Vagina (tissue), 2 donors: ENCODE measurements at regions not wholly inside any gene's neighbourhood (a gene's known extent, or its start where the extent isn't known, plus 50 kb on each side); places are given as distances from the start of the nearest gene placed in this dataset.

Experiments
- DNase-seq, 2 donors: peaks; one replicate each; pipeline ENCODE4 v3.0.0-alpha.2; 2017; ENCODE audit errors: extremely low spot score in 2 of 2
- H3K27ac ChIP-seq: fragments of 200-600 bp; sonication (generic); one replicate; pipeline ENCODE4 v1.5.1; 2019
- H3K27me3 ChIP-seq: fragments of 200-600 bp; sonication (generic); one replicate; pipeline ENCODE4 v1.5.1; 2019
- H3K36me3 ChIP-seq, 2 donors: fragments of 200-600 bp; sonication (generic); one replicate each; pipeline ENCODE4 v1.5.1; 2017 to 2019
- H3K4me1 ChIP-seq: fragments of 200-600 bp; sonication (generic); one replicate; pipeline ENCODE4 v1.5.1; 2019
- H3K4me3 ChIP-seq, 2 donors: fragments of 200-600 bp; sonication (generic); 1 replicate in 1 of 2; 2 replicates in 1 of 2; pipeline ENCODE4 v1.5.1; 2016 to 2019
- H3K9me3 ChIP-seq: fragments of 200-600 bp; sonication (generic); one replicate; pipeline ENCODE4 v1.5.1; 2019
- CTCF ChIP-seq, 3 experiments: fragments of 450-650 bp in 2 of 3; fragments of 200-600 bp in 1 of 3; sonication (generic) in 1 of 3; IDR thresholded peaks; one replicate each; pipeline ENCODE4 v1.5.1; 2017 to 2019; ENCODE audit warnings: antibody characterized with exemption in 3 of 3, mild to moderate bottlenecking in 2 of 3, moderate library complexity in 2 of 3
- POLR2A ChIP-seq, 2 donors: fragments of 450-650 bp; IDR thresholded peaks; one replicate each; pipeline ENCODE4 v1.6.1; 2017; ENCODE audit warnings: antibody characterized with exemption in 2 of 2, mild to moderate bottlenecking in 2 of 2, moderate library complexity in 2 of 2
- POLR2AphosphoS5 ChIP-seq, 2 donors: sonication (generic); formaldehyde crosslinking; IDR thresholded peaks; one replicate each; pipeline ENCODE4 v1.9.0; 2017; ENCODE audit warnings: antibody characterized with exemption in 2 of 2, mild to moderate bottlenecking in 2 of 2, low read depth in 1 of 2; ENCODE audit not compliant: insufficient read depth in 1 of 2
- intact Hi-C: fragments of 100-400 bp; cut with DNase I; formaldehyde crosslinking; loops from one replicate; pipeline ENCODE4 v1.15.1; 2023

DNA sequence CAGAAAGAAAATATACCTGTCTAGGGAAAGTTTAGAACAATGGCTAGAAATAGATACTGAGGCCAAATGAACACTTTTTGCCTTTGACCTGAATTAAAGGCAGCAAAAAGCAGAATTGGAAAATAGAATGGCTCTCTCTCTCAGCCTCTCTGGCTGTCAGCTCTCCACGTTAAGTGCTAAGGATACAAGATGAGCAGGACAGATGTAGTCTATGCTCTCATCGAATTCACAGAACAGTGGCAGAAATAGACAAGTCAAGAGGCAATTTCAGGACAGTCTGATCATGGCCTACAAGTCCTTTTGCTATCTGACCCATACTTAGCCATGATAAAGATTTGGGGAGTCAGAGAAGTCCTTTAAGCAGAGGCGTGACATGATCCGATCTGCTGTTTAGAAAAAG lies 120.2 kb upstream of the CREB1 start:
- H3K27me3 ChIP-seq, result no peaks in the 10 kb centered on the region
- intact Hi-C loops, result no loop called here
- no peaks in the 10 kb centered on the region for H3K36me3 ChIP-seq
- peaks cover 19% of the 10 kb centered on the region for H3K4me1 ChIP-seq
- no peak overlapping the region for H3K27ac ChIP-seq
- TF ChIP-seq POLR2A (IDR thresholded peaks at IDR 0.05) (no peak), POLR2AphosphoS5 (IDR thresholded peaks at IDR 0.05; ENCODE audit: insufficient read depth in 1 of 2, low read depth in 1 of 2) (no peak), CTCF (IDR thresholded peaks at IDR 0.05) (no peak)
- H3K9me3 ChIP-seq, result no peaks in the 10 kb centered on the region
- H3K4me3 ChIP-seq, result no peak overlapping the region
- no peak for DNase-seq

DNA sequence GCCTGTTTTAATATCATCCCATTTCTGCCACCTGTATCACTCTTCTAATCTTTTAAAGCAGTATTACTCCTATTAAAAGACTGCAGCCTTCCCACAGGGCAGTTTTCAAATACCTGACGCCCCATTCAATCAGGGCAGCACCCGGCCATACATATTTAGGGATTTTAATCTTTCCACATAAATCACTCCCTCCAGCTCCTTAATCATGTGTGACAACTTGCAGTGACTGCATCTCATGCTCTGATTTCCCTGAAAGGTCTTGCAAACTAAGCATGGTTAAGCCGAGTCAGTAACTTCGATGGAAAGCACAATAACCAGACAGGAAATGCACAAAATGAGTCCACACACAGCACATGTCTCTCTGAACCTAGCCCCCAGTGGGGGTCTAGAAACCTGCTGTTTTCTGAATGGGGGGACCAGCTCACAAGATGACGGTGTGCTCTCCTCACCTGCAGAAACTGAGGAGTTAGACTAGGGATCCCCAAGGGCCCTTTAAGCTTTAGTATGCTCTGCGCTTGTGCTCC lies 116.9 kb upstream of the CREB1 start:
- intact Hi-C loops, result no loop called here
- TF ChIP-seq POLR2A (IDR thresholded peaks at IDR 0.05) (no peak), POLR2AphosphoS5 (IDR thresholded peaks at IDR 0.05; ENCODE audit: insufficient read depth in 1 of 2, low read depth in 1 of 2) (no peak), CTCF (IDR thresholded peaks at IDR 0.05) (no peak)
- no peak for DNase-seq
- Histone ChIP-seq H3K36me3 (no peaks in the 10 kb centered on the region), H3K9me3 (no peaks in the 10 kb centered on the region), H3K4me1 (peaks cover 19% of the 10 kb centered on the region), H3K4me3 (no peak overlapping the region), H3K27me3 (no peaks in the 10 kb centered on the region), H3K27ac (no peak overlapping the region)

DNA sequence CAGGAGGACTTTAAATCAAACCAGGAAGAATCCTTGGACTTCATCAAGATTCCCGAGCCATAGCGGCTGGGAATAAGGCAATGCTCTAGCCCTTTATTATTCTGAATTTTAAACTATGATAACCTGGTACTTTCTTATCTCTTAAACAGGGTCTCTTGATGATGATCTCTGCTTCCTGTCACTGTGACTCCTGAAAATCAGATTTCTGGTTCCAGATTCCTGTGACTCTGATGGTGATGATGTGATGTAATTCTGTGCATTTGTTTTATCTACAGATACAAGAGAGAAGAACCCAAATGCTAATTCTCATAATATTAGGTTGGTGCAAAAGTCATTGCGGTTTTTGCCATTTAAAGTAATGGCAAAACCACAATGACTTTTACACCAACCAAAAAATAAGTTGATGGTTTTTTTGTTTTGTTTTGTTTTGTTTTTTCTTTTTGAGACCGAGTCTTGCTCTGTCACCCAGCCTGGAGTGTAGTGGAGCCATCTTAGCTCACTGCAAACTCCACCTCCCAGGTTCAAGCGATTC lies 116.3 kb upstream of the CREB1 start:
- intact Hi-C loops, result no loop called here

DNA sequence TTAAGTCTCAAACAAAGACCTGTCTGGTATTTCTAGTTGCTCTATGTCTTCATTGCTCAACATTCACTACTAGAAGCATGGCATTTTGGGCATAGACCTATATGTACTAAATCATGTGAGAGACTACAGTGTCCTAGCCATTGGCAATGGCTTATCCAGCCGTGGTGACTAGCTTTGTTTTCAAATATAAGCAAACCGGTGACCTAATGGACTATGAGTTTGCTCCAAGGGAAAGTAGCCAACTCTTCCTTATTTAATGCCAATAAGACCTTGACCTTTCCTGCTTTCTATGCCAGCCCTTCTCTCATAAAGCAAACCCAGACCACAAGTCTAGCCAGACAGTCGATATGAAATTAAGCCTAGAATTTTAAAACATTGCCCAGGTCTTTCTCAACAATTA lies 113.7 kb upstream of the CREB1 start:
- no peaks in the 10 kb centered on the region for H3K9me3 ChIP-seq
- no peaks in the 10 kb centered on the region for H3K4me1 ChIP-seq
- no peak overlapping the region for H3K27ac ChIP-seq
- no peaks in the 10 kb centered on the region for H3K27me3 ChIP-seq
- no peak for DNase-seq
- H3K4me3 ChIP-seq, result no peak overlapping the region
- no peaks in the 10 kb centered on the region for H3K36me3 ChIP-seq
- TF ChIP-seq CTCF (IDR thresholded peaks at IDR 0.05) (no peak), POLR2A (IDR thresholded peaks at IDR 0.05) (no peak), POLR2AphosphoS5 (IDR thresholded peaks at IDR 0.05; ENCODE audit: insufficient read depth in 1 of 2, low read depth in 1 of 2) (no peak)
- intact Hi-C loops, result no loop called here

More for the DNA sequence above, 116.3 kb upstream of the CREB1 start:
- Histone ChIP-seq H3K4me3 (no peak overlapping the region), H3K4me1 (peaks cover 13% of the 10 kb centered on the region), H3K27ac (no peak overlapping the region), H3K36me3 (no peaks in the 10 kb centered on the region), H3K9me3 (no peaks in the 10 kb centered on the region), H3K27me3 (no peaks in the 10 kb centered on the region)
- no peak for DNase-seq
- TF ChIP-seq POLR2AphosphoS5 (IDR thresholded peaks at IDR 0.05; ENCODE audit: insufficient read depth in 1 of 2, low read depth in 1 of 2), result no peak
- TF ChIP-seq CTCF (IDR thresholded peaks at IDR 0.05), result no peak
- TF ChIP-seq POLR2A (IDR thresholded peaks at IDR 0.05), result no peak

DNA sequence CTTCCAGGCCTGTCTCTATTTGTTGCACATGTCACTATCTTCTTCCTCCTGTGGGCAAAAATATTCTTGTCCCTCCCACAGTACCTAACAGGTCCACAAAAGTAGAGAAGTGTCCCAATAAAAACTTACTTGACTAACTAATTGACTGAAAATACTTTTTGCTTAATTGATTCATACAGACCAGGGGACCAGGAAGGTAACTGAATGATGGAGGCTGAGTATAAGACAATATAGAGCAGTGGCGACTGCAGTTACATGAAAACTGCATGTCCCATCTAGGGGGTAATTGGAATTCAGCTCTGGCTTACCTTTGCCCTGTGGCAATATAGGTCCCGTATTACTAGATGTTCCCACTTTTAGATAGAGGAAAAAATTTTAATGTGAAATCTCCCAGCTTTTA lies 112.9 kb upstream of the CREB1 start:
- no peak overlapping the region for H3K27ac ChIP-seq
- no peaks in the 10 kb centered on the region for H3K36me3 ChIP-seq
- intact Hi-C loops, result no loop called here
- no peaks in the 10 kb centered on the region for H3K27me3 ChIP-seq
- H3K4me1 ChIP-seq, result no peaks in the 10 kb centered on the region
- H3K9me3 ChIP-seq, result no peaks in the 10 kb centered on the region
- H3K4me3 ChIP-seq, result no peak overlapping the region
- no peak for DNase-seq
- no peak for TF ChIP-seq POLR2AphosphoS5 (IDR thresholded peaks at IDR 0.05; ENCODE audit: insufficient read depth in 1 of 2, low read depth in 1 of 2)
